Right lobe of liver (tissue), 4 donors: ENCODE measurements at regions not wholly inside any gene's neighbourhood (a gene's known extent, or its start where the extent isn't known, plus 50 kb on each side); places are given as distances from the start of the nearest gene placed in this dataset.

Experiments
- CTCF ChIP-seq, 4 donors: fragments of 200-600 bp in 3 of 4; fragments of 450-650 bp in 1 of 4; IDR thresholded peaks; one replicate each; pipeline versions ENCODE4 v1.5.1 to v1.8.0; 2016 to 2022; ENCODE audit warnings: antibody characterized with exemption in 4 of 4, mild to moderate bottlenecking in 2 of 4
- POLR2A ChIP-seq: fragments of 450-650 bp; IDR thresholded peaks from one replicate; pipeline ENCODE4 v1.6.1; 2017; ENCODE audit warnings: antibody characterized with exemption, mild to moderate bottlenecking
- donor health status: DM: no; HTN: no; CAD: no.
- donor health status: DM: no; HTN: no; CAD: no.
- donor health status: DM: no; HTN: yes; CAD: no.

GRCh38 chr11:79538775-79539174 is 97.9 kb upstream of the TENM4 start:
- TF ChIP-seq CTCF (IDR thresholded peaks at IDR 0.05) (no peak), POLR2A (no peak)
